22Rv1 (cell line): ENCODE measurements at regions not wholly inside any gene's neighbourhood (a gene's known extent, or its start where the extent isn't known, plus 50 kb on each side); places are given as distances from the start of the nearest gene placed in this dataset.

Experiments used
- H3K27ac ChIP-seq: fragments of 450-650 bp; 2 replicates; pipeline ENCODE4 v1.5.1; 2017
- ZFX ChIP-seq: fragments of 450-650 bp; IDR thresholded peaks from 2 replicates; pipeline ENCODE4 v1.6.1; 2017; ENCODE audit warnings: antibody characterized with exemption, borderline replicate concordance
- TF ChIP-seq, protein P1 (sequence below): fragments of 450-650 bp; IDR thresholded peaks from 2 replicates; pipeline ENCODE4 v1.5.1; 2017; ENCODE audit warnings: mild to moderate bottlenecking

DNA sequence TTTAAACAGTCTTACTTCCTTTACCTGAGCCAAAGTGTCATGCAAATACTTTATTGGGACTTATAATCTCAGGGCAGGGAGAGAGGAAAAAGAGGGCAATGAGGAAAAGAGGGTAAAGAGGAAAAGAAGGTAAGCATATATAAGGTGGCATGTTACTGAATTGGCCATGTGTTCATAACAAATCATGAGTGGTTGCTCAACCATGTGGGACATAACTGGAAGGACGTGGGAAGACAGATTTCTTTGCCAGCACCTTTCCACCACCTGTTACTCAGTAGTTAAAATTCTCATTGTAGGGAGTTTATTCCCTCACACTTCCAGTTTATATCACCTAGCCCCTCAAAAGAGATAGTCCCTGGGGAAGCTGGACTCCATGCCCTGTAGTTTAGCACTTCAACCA, 54.7 kb upstream of the TPRG1 start:
- no peak for TF ChIP-seq ZFX
- TF ChIP-seq, protein P1, sequence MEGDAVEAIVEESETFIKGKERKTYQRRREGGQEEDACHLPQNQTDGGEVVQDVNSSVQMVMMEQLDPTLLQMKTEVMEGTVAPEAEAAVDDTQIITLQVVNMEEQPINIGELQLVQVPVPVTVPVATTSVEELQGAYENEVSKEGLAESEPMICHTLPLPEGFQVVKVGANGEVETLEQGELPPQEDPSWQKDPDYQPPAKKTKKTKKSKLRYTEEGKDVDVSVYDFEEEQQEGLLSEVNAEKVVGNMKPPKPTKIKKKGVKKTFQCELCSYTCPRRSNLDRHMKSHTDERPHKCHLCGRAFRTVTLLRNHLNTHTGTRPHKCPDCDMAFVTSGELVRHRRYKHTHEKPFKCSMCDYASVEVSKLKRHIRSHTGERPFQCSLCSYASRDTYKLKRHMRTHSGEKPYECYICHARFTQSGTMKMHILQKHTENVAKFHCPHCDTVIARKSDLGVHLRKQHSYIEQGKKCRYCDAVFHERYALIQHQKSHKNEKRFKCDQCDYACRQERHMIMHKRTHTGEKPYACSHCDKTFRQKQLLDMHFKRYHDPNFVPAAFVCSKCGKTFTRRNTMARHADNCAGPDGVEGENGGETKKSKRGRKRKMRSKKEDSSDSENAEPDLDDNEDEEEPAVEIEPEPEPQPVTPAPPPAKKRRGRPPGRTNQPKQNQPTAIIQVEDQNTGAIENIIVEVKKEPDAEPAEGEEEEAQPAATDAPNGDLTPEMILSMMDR, result no peak
- H3K27ac ChIP-seq, result no peak overlapping the region

GRCh38 chr3:189118896-189119295, 52.9 kb upstream of the TPRG1 start:
- H3K27ac ChIP-seq, result no peak overlapping the region

DNA sequence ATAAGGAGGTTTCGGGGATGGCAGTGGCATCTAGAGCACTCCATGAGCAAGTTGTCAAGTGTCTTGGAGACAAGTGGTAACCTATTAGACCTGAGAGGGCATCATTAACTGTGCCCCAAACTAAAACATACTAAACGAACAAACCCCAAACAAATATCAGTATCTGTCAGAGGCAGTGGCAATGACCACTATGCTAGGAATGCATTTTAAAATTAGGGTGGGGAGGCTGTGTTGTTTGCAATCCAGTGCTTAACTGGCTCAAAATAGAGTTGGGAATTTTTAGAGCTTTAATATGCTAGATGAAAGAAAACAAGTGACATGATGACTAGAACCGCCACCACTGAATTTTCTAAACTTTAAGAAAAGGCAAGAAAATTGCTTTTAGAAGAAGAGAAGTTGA, 51.8 kb upstream of the TPRG1 start:
- H3K27ac ChIP-seq, result no peak overlapping the region
- TF ChIP-seq ZFX, result no peak
- TF ChIP-seq, protein P1, result no peak

More at GRCh38 chr3:189118896-189119295, 52.9 kb upstream of the TPRG1 start:
- no peak for TF ChIP-seq ZFX

- TF ChIP-seq ZFX, result no peak
- TF ChIP-seq, protein P1, result no peak
- no peak overlapping the region for H3K27ac ChIP-seq
Observed at GRCh38 chr3:189121092-189121491, 50.7 kb upstream of the TPRG1 start.
